PFSK-1 (cell line): ENCODE measurements at regions not wholly inside any gene's neighbourhood (a gene's known extent, or its start where the extent isn't known, plus 50 kb on each side); places are given as distances from the start of the nearest gene placed in this dataset.

Experiments used
- POLR2AphosphoS5 ChIP-seq: IDR thresholded peaks from 2 replicates; pipeline ENCODE4 v1.6.1; 2012; ENCODE audit warnings: low read depth, mild to moderate bottlenecking, control low read depth, low read length, moderate library complexity
- REST ChIP-seq, 2 experiments: IDR thresholded peaks; 2 replicates each; pipeline versions ENCODE4 v1.6.1 to v1.8.0; 2011 to 2012; ENCODE audit warnings: low read depth in 2 of 2, low read length in 2 of 2, control low read depth in 1 of 2, inconsistent platforms in 1 of 2, mild to moderate bottlenecking in 1 of 2, moderate library complexity in 1 of 2; ENCODE audit not compliant: insufficient read depth in 1 of 2
- TAF1 ChIP-seq: IDR thresholded peaks from 2 replicates; pipeline ENCODE4 v1.6.1; 2012; ENCODE audit warnings: low read length, control low read depth, borderline replicate concordance; ENCODE audit not compliant: insufficient read depth

DNA sequence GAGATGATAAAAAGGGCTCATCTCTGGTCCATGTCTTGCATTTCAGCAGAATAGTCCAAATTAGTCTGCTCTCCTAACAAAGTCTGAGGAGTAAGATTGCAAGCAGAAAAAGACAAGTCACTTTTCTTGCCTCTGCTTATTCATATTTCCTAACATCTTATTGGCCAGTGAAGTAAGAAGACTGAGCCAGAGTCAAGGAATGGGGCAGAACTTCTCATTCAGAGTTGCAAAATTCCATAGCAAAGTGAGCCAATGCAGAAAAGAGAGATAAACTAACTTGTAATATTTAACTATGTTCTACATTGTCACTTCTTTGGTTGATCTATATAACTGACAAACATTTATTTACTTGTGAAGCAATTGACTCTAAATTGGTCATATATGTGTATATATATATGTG, 2304.0 kb downstream of the ARAP2 start:
- TF ChIP-seq REST (IDR thresholded peaks at IDR 0.05; ENCODE audit: insufficient read depth in 1 of 2, low read depth in 2 of 2, low read length in 2 of 2) (no peak), POLR2AphosphoS5 (no peak), TAF1 (no peak)
